Glomerular visceral epithelial cell (primary cell): ENCODE measurements at regions not wholly inside any gene's neighbourhood (a gene's known extent, or its start where the extent isn't known, plus 50 kb on each side); places are given as distances from the start of the nearest gene placed in this dataset.
A peak's percentile ranks its signal among the peaks of the same experiment; 100 is the strongest.
"Not testable (repeated sequence)": the region's sequence is repeated elsewhere in the genome, so short reads cannot be mapped to it uniquely, and the experiment has no call there.

Experiments used
- DNase-seq: peaks from one replicate; pipeline ENCODE4 v3.0.0-alpha.2; 2016; ENCODE audit errors: extremely low spot score

DNA sequence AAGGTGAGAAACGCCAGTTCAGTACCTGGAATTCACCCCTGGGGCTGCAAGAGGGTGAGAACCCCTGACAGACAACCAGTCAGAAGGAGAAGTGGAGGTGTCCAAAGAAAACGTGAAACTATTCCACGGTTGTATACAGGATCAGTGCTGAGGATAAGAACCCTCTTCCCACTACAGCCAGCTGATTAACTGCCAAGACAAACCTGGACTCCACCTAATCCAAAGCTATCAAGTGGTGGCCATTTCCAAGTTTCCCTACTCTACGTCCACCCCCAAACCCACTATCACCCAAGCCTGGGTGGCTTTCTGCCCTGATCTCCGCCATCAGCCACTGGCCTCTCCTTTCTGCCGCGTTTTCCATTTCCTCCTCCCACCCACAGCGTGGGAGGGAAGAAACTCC lies 312.3 kb upstream of the ID2 start:
- DNase-seq: no peak

DNA sequence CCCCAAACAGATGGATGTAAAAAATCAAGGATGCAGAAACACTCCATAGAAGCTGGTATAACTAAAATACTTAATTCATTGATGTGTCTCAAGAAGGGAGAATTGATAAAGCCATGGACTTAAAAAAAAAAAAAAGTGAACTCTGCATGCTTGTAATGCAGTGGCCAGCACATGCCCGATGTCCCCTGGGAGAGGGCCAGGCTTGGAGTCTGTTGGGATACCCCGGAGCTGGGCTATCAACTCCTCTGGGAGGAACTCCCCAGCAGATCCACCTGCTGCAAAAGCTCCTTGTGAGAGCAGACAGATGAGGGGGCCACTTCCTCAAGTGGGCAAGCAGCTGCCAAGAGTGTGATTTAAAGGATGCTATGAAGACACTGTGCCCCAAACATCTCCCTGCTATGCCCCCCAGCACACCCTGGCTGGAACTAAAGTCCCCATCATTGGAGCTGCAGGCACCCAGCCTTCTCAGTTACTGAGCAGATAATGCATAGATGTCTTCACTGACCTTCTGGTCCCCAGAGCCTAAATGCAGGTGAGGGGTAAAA lies 311.5 kb upstream of the ID2 start:
- DNase-seq: no peak

DNA sequence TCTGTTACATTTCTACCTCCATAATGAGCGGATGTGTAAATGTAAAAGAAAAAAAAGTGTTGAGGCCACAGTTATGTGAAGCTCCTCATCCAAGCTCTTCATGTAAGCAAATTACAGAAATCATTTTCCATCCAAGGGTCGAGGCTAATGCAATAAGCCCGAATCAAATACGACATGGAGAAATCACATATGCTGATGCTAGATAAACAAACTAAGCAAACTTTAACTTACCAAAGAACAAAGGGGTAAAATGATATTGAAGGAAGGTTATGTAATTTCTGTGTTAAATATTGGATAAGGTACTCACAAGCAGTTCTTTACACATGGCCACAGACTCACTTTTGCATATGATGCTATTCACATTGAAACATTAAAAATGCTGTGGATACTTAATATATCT lies 310.2 kb upstream of the ID2 start:
- no peak for DNase-seq

DNA sequence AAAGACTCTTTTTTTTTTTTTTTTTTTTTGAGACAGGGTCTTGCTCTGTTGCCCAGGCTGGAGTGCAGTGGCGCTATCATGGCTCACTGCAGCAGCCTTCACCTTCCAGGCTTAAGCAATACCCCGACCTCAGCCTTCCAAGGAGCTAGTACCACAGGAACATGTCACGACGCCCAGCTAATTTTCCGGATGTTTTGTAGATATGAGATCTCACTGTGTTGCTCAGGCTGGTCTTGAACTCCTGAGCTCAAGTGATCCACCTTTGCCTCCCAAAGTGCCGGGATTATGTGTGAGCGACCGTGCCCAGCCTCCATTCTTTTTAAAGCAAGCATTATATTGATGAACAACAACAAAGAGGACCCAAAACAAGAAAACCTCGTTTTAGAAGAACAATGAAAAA lies 307.1 kb upstream of the ID2 start:
- DNase-seq: no peak

DNA sequence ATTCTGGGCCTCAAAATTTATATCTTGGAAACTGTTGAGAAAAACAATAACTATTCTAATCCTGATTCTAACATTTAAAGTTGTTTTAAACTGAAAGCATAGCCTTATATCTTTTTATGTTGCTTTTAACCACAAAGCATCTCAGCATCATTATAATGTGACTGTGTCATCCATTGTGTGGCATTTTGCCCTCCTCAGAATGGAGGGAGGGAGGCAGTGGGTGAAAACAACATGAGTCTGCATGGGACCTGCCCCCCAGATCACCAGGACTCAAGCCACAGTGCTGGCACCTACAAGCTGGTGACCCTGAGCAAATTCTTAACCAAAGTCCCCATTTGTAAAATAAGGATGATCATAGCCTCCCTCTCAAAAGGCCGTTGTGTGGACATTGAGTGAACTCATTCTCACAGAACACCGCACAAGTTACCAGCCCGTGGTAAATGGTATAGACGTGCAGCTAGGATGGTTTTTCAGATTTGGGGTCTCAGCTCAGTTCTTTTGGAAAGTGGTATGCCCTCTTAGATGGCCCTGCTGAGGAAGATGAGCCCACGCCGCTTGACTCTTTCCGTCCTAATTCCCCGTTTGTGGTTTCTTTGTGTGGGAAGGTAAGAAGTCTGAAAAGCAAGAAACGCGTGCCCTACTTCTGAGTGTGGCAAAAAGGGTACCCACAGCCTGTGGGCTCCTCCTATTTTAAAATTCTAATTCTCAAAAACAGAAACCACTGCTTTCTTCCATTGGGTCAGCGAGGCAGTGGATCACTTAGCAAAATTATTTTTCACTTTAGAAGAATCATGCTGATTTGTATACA lies 305.0 kb upstream of the ID2 start:
- DNase-seq: no peak

DNA sequence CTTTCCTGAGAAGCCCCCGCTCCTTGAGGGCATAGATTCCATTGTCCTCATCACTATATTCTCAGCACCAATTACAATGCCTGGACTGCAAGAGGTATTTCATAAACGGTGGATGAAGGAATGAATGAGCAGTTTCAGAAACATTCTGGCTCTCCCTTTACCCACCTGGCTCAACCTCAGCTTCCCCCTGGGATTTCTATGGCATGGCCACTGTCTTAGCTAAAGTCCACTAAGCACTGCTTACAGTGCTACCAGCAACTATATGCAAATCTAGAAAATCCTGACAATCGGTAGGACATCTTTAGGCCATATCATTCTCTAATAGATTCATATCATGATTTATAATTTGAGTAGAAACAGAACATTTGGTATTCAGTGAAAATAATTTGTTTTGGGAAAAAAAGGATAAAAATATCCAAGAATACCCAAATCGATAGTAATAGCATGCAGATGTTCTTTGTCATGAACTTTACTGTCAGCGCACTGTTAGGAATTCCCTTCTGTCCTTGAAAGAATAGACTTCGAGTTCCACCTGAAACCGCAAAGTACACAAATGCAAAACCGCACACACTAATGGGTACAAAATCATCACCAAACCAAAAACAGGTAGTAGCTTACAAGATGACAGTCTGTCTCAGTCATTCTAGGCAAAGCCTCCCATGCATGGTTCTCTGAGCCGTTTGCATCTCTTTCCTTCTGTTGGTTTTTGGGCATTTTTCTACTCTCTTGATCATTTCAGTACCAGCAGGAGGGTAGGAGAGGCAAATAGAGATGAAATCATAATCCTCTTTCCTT lies 303.6 kb upstream of the ID2 start:
- DNase-seq: no peak

DNA sequence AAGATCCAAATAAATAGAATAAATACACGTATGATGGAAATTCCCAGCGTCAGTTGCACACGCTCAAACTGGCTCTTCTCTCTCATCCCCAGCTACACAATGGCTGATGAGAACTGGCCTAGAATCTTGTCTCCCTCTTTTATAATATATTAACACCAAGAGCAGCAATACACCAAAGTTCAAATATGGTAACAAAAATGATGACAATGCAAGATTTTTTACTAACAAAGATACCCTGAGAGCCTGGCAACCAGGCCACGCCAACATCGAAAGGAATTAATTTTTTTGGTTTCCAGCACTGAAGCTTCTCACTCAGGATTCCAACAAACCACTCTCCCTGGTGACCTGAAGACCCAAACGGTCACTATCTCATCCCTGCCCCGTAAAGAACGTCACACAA lies 302.7 kb upstream of the ID2 start:
- DNase-seq: no peak

DNA sequence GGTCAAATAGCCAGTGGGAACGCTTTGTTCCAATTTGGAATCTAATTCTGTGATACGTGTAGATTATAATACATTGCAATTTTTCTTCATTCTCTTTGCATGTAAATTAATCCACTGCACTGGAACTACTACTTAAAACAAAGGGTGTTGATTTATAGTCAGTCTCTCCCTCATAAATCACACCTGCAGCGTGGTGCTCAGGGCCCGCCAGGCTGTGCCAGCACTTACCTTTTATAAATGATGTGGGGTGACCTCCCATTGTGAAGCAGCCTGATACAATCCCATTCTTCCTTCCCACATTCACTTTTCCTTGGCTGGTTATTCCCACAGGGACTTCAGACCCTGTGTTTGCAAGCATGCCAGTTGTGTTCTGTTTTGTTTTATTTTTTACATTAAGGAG lies 302.3 kb upstream of the ID2 start:
- no peak for DNase-seq

DNA sequence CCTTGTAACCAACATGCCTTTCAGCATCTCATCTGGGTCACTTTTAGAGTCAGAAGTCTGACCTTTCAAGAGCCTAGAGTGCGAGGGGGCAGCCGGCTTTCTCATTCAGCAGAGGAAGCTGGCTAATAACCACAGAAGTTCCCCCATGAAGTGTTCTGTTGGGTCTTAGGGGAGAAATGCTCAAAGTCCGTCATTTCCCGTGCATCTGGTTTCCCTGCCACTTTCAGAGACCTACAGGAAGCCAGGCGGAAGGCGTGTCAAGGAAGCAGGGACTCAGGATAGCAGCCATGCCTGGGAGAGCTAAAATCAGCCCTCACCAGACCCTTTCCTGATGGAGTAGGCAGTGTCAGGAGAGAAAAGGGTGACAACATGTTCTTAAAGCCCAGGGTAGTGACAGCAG lies 301.8 kb upstream of the ID2 start:
- DNase-seq: no peak

DNA sequence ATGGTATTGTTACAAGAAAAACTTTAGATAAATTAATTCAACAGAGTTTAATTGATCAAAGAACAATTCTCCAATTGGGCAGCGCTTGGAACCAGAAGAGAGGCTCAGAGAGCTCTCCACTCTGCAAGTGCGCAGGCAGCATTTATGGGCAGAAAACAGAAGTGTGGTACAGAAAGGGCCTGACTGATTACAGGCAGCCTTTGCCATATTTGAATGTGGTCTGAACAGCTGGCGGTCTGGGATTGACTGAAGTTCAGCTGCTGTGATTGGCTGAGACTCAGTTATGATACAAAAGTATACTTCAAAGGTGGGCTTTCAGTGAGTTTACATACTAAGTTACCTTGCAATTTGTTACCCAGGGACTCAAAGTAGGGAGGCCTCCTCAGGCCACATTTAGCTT lies 301.3 kb upstream of the ID2 start:
- no peak for DNase-seq

DNA sequence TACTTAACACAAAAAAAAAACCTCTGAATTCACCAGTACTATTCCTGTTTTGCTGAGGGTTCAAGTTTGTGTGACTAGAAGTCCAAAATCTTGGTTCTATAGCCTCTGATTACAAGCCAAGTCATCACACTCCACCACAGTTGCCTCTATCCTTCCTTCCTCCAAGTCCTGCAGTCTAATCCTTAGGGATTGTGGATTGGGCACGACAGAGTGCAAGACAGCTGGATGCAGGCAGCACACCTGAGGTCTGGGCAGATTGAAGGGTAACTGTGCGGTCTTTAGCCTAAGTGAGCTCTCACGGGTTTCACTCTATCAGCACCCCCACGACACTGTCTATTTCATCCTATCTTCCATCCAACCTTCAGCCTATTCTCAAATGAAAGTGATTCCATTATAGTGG lies 299.4 kb upstream of the ID2 start:
- no peak for DNase-seq

DNA sequence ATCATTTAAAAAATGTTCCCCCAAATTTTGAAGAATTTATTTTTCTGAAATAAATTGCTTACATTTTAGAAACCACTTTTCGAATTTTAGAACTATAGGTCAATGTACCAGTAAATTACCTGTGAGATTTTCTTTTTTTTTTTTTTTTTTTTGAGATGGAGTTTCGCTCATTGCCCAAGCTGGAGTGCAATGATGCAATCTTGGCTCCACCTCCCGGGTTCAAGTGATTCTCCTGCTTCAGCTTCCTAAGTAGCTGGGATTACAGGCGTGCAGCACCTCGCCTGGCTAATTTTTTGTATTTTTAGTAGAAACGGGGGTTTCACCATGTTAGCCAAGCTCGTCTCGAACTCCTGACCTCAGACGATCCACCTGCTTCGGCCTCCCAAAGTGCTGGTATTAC lies 295.1 kb upstream of the ID2 start:
- DNase-seq: not testable (repeated sequence)

DNA sequence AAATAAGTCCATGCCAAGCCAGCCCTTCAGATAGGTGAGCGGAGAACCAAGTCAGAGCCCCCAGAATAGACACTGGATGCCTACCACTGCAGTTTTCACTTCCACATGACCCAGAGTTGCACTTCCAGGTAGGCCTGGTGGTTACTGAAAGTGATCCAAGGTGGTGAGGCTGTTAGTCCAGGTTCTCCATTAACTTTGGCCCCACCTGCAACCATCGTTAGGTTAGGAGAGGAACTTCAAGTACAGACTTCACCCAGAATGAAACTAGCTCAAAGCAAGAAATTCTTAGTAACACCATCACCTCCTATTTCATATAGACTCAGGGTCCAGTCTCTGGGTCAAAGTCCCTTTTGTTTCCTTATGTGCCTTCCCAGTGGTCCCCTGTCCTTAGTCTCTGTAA lies 293.1 kb upstream of the ID2 start:
- no peak for DNase-seq

DNA sequence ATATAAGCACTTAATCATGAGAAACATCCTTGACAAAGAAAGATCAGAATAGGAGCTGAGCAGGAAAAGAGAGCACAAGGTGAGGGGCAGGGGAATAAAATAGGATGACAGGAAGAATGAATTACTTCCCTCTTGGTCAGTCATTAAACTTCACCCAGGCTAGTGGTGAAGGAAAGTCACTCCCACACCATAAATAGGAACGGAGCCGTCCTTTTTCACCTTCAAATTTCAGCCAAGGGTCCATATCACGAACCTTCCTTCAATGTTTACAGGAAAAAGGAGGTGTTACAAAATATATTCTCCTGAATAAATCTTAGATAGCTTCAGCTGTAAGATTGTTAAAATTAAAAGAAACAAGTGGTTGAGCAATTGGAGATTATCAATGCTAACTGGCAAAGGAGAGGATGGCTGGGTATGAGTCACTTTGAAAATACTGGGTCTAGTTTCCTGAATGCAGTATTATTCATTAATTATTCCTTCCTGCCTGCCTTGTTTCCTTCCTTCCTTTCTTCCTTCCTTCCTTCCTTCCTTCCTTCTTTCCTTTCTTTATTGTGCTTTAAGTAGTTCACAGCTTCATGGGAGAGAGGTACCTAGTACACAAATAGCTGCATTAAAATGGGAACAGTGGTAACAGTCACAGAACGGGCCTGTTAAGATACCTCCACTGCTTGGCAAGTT lies 292.3 kb upstream of the ID2 start:
- DNase-seq: peak; percentile 11

DNA sequence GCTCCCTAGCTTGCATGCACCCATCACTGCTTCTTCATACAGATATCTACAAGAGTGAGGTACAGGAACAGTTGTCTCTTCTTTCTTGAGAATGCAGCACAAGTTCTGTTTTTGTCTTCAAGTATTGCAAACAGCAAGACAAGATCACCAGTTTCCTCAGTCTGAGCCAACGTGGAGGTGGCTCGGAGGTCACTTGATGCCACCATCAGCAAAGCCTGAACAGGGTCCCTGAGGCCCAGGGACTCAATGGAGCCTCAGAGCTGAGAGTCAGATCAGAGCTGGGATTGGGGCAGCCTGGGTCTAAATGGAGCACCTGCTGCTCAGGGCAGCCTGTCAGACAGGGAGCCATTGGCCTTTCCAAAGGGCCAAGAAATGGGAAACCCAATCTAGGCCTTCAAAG lies 290.7 kb upstream of the ID2 start:
- no peak for DNase-seq

DNA sequence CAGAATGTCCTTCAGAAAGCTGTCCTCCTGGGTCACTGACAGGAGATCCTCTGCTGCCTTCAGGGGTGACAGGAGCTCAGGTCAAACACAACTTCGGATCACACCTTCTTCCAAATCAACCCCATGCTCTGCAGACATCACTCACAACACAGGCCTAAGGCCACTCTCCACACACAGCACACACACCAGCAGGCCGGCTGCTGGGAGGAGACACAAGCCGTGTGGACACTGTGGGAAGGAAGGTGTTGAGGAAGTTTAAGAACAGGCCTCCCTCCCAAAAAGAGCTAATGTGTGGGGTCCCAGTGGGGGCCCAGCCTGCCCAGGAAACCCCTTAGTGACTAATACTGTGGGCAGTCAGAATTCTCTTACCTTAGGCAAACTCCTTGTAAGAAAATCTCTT lies 290.3 kb upstream of the ID2 start:
- DNase-seq: no peak

DNA sequence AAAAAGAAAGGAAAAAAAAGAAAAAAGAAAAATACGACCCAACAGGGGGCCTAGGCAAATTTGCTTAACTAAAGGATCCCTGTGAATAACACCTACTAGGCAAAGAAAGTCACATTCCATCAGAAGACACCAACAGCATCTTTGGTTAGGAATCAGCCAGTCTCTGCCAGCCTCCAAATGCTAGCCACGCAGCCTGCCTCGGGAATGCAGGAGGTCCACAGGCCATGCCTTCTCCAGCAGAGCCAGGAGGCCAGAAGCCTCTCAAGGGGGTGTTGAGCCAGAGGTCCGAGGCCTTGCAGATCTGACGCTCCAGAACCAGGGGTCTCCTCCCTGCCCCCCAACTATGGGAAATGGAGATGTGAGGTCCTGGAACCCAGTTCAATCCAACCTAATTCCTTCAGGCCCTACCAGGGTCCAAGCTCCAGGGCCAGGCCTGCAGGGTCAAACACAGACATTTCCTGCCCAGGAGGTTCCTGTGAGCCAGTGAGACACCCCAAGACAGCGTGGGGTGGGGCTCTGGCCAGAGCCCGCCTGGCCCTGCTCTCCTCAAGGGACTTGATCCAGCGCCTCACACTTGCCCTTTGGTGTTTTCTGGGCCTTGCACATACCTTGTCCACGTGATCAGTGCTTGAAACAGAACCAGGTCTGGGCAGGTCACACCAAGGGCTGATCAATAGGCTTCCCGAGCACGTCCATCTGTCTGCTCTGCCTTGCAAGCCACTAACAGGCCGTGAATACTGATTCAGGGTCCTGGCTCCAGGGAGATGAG lies 289.6 kb upstream of the ID2 start:
- DNase-seq: no peak

DNA sequence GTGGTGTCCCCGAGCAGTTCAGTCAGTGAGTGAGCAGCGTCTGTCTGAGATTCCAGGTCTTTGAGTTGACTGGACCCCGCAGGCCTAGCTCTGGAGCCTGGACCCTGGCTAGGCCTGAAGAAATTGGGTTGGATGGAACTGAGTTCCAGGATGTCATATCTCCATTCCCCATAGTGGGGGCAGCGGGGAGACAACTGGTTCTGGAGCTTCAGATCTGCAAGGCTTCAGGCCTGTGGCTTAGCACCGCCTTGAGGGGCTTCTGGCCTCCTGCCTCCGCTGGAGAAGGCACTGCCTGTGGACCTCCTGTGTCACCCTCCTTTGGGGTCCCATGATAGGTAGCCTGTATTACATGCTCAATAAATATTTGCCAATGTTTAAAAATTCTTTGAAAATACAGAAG lies 288.4 kb upstream of the ID2 start:
- DNase-seq: no peak

DNA sequence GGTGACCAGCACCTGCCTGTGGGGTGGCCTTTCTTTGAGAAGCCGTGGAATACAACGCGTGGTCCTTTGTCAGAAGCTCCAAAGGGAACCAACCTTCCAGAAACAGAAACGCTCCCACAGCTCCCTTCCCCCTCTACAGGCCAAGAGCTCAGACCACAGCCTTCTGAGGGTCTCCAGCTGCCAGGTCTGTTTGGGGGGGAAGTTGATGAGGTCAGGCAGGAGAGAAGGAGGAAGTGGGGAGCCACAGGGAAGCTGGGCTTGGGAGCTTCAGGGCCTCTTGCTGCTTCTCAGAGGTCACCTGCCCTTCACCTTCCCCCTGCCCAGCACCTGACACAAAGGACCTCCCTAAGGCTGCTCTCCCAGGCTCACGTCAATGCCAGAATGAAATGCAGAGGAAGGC lies 287.7 kb upstream of the ID2 start:
- DNase-seq: no peak

DNA sequence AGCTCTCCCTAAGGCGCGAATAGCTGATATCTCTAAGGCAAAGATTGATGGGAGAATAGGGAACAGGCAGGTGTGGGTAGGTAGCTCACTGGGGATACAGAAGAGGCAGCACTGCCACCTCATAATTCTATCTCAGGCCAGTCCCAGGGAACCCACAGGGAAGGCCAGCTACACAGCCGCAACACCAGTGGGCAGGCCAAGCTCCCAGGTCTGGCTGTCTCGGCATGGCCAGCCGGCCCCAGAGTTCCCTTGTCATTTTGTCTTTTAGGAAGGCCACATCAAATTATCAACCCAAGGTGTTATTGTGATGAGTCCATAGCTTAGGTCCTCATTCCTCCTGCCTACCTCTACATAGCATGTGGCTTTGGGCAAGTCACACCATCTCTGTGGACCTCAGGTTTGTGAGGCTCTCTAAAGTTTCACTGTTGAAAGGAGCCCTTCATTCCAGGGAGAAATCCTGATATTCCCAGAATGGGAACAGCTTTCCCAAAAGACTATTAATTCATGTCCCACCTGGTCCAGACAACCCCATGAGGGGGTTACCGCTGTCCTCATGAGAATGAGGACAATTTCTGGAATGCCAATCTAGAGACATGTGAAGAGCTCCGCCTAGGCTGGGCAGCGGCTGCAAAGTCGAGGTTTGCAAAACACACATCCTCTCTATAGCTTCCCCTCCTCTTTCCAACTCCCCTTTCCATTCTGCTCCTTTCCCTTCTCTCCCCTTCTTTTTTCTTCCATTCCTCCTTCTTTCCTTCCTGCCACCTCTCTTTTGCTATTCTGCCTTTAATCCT lies 287.1 kb upstream of the ID2 start:
- no peak for DNase-seq

DNA sequence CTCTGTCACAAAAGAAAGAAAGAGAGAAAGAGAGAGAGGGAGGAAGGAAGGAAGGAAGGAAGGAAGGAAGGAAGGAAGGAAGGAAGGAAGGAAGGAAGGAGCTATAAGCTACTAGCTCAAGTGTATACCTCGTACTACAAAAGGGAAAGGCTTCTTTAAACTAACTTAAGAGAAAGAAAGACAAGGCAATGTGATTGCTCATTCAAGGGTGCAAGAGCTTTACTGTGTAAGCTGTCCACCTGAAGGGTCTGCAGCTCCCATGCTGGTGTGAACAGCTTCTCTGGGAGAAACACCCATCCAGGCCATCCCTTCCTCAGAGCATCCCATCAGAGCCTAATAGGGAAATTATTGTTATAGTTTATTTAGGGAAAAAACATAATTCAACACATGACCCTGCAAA lies 286.1 kb upstream of the ID2 start:
- no peak for DNase-seq
